Right atrium auricular region (tissue), 2 donors: ENCODE measurements at regions not wholly inside any gene's neighbourhood (a gene's known extent, or its start where the extent isn't known, plus 50 kb on each side); places are given as distances from the start of the nearest gene placed in this dataset.

Experiments
- DNase-seq: peaks from one replicate; pipeline ENCODE4 v3.0.0-alpha.2; 2019; ENCODE audit warnings: low spot score
- H3K27ac ChIP-seq, 2 donors: fragments of 200-600 bp; sonication (generic); 1 replicate in 1 of 2; 2 replicates in 1 of 2; pipeline ENCODE4 v1.5.1; 2016 to 2019
- H3K27me3 ChIP-seq, 2 donors: fragments of 200-600 bp; sonication (generic); one replicate each; pipeline versions ENCODE4 v1.5.1 to v1.6.0; 2017 to 2019
- H3K36me3 ChIP-seq: fragments of 200-600 bp; sonication (generic); one replicate; pipeline ENCODE4 v1.5.1; 2016
- H3K4me1 ChIP-seq, 2 donors: fragments of 200-600 bp; sonication (generic); one replicate each; pipeline versions ENCODE4 v1.5.1 to v1.6.0; 2017 to 2019
- H3K4me3 ChIP-seq, 2 donors: fragments of 200-600 bp; sonication (generic); 1 replicate in 1 of 2; 2 replicates in 1 of 2; pipeline ENCODE4 v1.5.1; 2017 to 2019; ENCODE audit warnings: mild to moderate bottlenecking in 1 of 2, moderate library complexity in 1 of 2
- H3K9me3 ChIP-seq, 2 donors: fragments of 200-600 bp; sonication (generic); one replicate each; pipeline ENCODE4 v1.5.1; 2019
- CTCF ChIP-seq, 2 donors: fragments of 200-600 bp; sonication (generic); IDR thresholded peaks; one replicate each; pipeline ENCODE4 v1.5.1; 2019; ENCODE audit warnings: antibody characterized with exemption in 2 of 2

DNA sequence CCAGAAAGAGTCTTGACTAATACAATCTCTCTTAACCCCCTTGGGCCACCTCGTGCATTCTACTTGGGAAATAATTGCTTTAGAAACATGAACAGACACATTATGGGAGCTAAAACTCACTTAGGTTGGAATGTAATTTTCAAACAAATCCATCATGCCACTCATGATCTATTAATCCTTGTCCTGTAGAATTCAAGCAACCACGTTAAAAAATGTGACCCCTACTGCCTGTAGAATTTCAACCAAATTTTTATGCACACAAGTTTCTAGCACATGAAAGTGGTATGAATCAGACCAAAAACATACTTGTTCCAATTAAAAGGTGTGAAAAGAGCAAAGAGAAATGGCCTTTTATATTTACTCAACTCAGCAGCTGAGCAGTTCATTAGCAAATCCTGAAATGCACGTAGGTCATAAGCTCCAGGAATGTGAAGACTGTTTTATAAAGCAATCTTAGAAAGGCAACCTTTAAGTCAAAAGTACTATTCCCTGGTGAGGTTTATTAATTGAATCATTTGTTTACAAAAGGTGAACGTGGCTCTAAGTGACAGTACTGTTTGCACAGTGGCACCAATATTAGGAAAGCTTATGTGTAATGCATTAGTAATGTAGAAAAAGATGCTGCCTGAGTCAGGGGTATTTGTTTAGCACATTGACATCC lies 459.4 kb upstream of the UBE2E3 start:
- Histone ChIP-seq H3K27me3 (no peaks in the 10 kb centered on the region), H3K27ac (no peak overlapping the region), H3K36me3 (no peaks in the 10 kb centered on the region), H3K4me3 (no peak overlapping the region), H3K4me1 (no peaks in the 10 kb centered on the region), H3K9me3 (no peaks in the 10 kb centered on the region)
- DNase-seq: no peak
- TF ChIP-seq CTCF (IDR thresholded peaks at IDR 0.05): no peak

GRCh38 chr2:180520206-180520605 lies 460.2 kb upstream of the UBE2E3 start:
- H3K4me1 ChIP-seq: no peaks in the 10 kb centered on the region
- no peak overlapping the region for H3K4me3 ChIP-seq
- H3K27ac ChIP-seq: no peak overlapping the region
- H3K9me3 ChIP-seq: no peaks in the 10 kb centered on the region
- TF ChIP-seq CTCF (IDR thresholded peaks at IDR 0.05): no peak
- DNase-seq: no peak
- no peaks in the 10 kb centered on the region for H3K36me3 ChIP-seq
- H3K27me3 ChIP-seq: no peaks in the 10 kb centered on the region

DNA sequence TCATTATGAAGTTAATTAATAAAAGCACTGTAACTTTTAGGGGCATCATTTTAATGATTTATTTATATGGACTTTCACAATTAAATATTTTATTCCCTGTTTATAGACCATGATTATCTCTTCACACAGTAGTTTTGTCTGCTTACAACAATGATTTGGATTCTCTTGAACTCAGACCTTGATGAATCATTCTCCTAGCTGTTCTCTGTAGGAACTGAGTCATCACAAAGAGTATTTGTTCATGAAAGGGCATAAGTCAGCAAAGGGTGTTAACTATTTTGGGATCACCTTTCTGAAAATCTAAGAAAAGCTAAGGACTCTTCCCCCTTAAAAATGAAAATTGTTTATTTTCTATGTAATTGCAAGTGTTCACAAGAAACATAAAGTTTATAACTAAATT lies 461.1 kb upstream of the UBE2E3 start:
- no peak overlapping the region for H3K27ac ChIP-seq
- no peak for TF ChIP-seq CTCF (IDR thresholded peaks at IDR 0.05)
- no peaks in the 10 kb centered on the region for H3K36me3 ChIP-seq
- no peaks in the 10 kb centered on the region for H3K4me1 ChIP-seq
- no peak for DNase-seq
- no peak overlapping the region for H3K4me3 ChIP-seq
- H3K27me3 ChIP-seq: no peaks in the 10 kb centered on the region
- no peaks in the 10 kb centered on the region for H3K9me3 ChIP-seq

GRCh38 chr2:180516232-180516631 lies 464.2 kb upstream of the UBE2E3 start:
- H3K9me3 ChIP-seq: no peaks in the 10 kb centered on the region
- no peaks in the 10 kb centered on the region for H3K36me3 ChIP-seq
- no peak for TF ChIP-seq CTCF (IDR thresholded peaks at IDR 0.05)
- H3K4me1 ChIP-seq: no peaks in the 10 kb centered on the region
- H3K27me3 ChIP-seq: no peaks in the 10 kb centered on the region
- DNase-seq: no peak
- H3K27ac ChIP-seq: no peak overlapping the region
- no peak overlapping the region for H3K4me3 ChIP-seq

GRCh38 chr2:180513389-180513788 lies 467.0 kb upstream of the UBE2E3 start:
- no peak overlapping the region for H3K27ac ChIP-seq
- no peak overlapping the region for H3K4me3 ChIP-seq
- H3K36me3 ChIP-seq: no peaks in the 10 kb centered on the region
- no peaks in the 10 kb centered on the region for H3K9me3 ChIP-seq
- H3K4me1 ChIP-seq: no peaks in the 10 kb centered on the region
- no peaks in the 10 kb centered on the region for H3K27me3 ChIP-seq
- no peak for TF ChIP-seq CTCF (IDR thresholded peaks at IDR 0.05)
- DNase-seq: no peak

DNA sequence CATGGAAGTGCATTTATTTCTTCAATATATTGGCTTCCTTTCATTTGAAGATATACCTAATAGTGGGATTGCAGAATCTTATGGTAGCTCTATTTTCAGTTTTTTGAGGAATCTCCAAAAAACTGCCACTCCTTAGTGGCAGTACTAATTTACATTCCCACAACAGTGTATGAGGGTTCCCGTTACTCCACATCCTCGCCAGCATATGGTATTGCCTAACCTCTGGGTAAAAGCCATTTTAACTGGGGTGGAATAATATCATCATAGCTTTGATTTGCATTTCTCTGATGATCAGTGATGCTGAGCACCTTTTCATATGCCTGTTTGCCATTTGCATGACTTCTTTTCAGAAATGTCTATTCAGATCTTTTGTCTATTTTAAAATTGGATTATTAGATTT lies 471.9 kb upstream of the UBE2E3 start:
- Histone ChIP-seq H3K27me3 (no peaks in the 10 kb centered on the region), H3K27ac (no peak overlapping the region), H3K9me3 (no peaks in the 10 kb centered on the region), H3K4me1 (no peaks in the 10 kb centered on the region), H3K36me3 (no peaks in the 10 kb centered on the region), H3K4me3 (no peak overlapping the region)
- TF ChIP-seq CTCF (IDR thresholded peaks at IDR 0.05): no peak
- no peak for DNase-seq
